Stimulated activated naive CD4-positive, alpha-beta T cell (primary cell): ENCODE measurements at regions not wholly inside any gene's neighbourhood (a gene's known extent, or its start where the extent isn't known, plus 50 kb on each side); places are given as distances from the start of the nearest gene placed in this dataset.

Source experiments
- DNase-seq, 6 experiments: peaks; one replicate each; lab custom pipeline; 2025; lab: John Stamatoyannopoulos, UW

GRCh38 chr2:60158262-60158661, 395.2 kb downstream of the BCL11A start:
- DNase-seq, result no peak

DNA sequence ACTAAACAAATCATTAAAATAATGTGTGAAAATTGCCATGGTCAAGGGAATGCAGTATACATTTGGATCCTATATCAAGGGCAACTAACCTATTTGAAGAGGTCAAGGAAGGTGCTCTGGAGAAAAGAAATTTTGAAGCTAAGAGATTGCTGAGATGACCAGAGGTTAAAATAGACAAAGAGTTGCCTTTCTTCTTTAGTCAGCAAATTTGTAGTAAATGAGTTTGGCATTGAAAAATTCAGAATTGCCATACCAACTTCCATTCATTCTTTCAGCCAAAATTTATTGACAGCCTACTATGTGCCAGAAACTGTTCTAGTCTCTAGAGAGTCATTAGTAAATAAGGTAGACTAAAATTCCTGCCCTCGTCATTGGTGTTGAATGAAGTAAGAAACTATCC, 396.2 kb downstream of the BCL11A start:
- no peak for DNase-seq

GRCh38 chr2:60154142-60154541, 399.3 kb downstream of the BCL11A start:
- DNase-seq, result no peak

GRCh38 chr2:60152226-60152833, 401.1 kb downstream of the BCL11A start:
- peak in 2 of 6 experiments; percentile 7 to 33 for DNase-seq

GRCh38 chr2:60149176-60149575, 404.3 kb downstream of the BCL11A start:
- no peak for DNase-seq

- DNase-seq, result no peak
These were observed 404.7 kb downstream of the BCL11A start for GRCh38 chr2:60148716-60149115.

GRCh38 chr2:60140185-60140584, 413.3 kb downstream of the BCL11A start:
- DNase-seq, result no peak

- no peak for DNase-seq
These were observed 416.5 kb downstream of the BCL11A start for GRCh38 chr2:60136913-60137312.

- no peak for DNase-seq
These were observed 426.3 kb downstream of the BCL11A start for GRCh38 chr2:60127191-60127590.

GRCh38 chr2:60125611-60126426, 427.6 kb downstream of the BCL11A start:
- DNase-seq, result no peak

DNA sequence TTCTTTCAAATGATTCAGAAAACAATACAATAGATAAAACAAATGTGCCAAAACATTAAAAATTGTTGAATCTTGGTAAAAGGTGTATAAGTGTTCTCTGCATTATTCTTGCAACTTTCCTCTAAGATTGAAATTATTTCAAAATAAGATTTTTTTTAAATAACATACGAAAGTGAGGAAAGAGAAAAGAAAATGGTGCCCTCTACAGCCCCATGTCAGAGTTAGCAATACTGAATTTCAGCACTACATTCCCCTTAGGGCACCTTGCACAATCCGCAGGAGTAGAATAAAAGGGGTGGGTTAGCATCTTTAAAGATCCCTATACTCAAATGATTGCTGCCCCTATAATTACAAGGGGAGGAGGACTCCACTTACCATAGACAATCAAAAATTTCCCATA, 433.7 kb downstream of the BCL11A start:
- no peak for DNase-seq

DNA sequence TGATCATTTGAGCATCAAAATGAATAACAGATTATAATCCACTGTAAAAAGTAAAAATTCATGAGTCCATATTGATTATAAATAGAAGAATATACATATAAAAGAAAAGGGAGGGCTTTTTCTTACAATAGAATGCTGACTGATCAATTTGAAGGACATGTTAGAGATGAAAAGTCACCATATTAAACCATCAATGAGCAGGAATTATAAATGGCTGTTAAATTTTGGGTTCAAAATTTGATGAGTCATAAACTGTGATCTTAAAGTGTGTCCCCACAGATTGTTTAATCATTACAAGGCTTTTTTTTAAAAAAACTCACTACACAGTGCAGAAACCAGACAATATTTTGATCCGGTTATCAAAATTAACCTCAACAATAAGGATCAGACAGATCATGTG, 434.5 kb downstream of the BCL11A start:
- DNase-seq, result no peak

- no peak for DNase-seq
These were observed 435.4 kb downstream of the BCL11A start for GRCh38 chr2:60118061-60118460.

DNA sequence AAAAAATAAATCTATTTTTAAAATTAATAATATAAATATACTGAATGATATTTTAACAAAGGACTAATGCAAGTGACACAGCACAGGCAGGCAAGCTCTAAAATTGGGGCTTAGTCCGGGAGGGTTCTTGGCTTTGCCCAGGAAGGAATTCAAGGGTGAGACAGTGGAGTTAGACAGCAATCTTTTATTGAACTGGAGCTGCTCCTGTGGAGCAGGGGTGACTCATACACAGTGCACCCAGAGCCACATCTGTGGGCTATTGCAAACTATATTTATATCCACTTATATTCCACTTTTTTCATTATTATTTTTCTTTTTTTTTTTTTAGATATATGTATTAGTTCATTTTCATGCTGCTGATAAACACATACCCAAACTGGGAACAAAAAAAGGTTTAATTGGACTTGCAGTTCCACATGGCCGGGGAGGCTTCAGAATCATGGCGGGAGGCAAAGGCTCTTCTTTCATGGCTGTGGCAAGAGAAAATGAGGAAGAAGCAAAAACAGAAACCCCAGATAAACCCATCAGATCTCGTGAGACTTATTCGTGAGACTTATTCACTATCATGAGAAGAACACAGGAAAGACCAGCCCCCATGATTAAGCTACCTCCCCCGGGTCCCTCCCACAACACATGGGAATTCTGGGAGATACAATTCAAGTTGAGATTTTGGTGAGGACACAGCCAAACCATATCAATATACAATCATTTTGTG, 437.1 kb downstream of the BCL11A start:
- no peak for DNase-seq

DNA sequence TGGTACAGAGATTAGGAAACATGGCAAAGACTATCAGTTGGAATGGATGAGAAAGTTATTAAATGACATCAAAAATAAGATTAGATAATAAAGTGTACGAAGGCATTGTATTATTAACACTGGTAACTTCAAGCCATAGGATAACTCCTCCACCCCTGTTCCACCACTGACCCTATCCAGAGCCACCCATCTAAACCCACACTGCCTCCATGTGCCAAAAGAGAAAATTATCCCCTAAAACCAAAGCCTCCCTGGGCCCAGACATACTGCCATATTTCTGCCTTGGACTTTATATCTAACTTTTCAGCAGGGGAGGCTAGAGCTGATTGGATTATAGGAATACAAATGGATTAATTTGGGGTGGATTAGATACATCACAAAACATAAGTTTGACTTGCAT, 443.7 kb downstream of the BCL11A start:
- DNase-seq, result no peak

- no peak for DNase-seq
These were observed 446.5 kb downstream of the BCL11A start for GRCh38 chr2:60106836-60107529.

DNA sequence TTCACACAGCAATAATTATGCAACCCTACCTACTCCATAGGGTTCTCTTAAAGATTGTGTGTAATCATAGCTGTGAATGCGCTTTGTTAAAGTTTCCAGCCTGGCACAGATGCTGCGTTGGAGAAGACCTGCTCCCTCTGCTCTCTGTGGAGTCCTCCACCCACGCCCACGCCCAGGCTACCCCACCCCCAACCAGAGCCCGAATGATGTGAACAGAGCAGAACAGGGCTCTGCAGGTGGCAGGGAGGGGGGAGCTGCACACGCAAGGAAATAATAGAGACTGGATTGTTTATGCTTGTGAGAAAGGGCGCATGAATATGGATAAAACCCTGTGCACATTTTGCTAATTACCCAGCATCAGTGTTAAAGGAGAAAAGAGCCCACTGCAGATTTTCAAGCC, 447.5 kb downstream of the BCL11A start:
- no peak for DNase-seq

- DNase-seq, result peak in 1 of 6 experiments; percentile 10
These were observed 448.6 kb downstream of the BCL11A start for GRCh38 chr2:60104514-60105505.

DNA sequence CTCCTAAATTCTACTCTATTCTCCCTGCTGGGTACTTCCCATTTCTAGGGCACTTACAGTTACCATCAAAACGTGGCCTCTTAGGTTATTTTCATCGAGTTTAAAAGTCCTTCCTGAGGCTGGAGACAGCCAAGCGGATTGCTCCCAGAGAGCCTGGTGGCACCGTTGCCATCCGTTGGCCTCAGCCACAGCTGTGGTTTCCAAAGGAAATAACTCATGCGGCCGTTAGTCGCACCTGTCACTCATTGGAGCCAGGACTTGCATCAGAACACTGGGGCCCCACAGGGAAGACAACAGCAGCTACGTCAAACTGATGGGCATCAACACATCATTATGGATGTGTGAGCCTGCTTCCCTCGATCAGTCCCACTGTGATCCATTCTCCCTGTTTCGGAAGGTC, 453.4 kb downstream of the BCL11A start:
- no peak for DNase-seq

GRCh38 chr2:60098996-60099395, 454.5 kb downstream of the BCL11A start:
- no peak for DNase-seq

DNA sequence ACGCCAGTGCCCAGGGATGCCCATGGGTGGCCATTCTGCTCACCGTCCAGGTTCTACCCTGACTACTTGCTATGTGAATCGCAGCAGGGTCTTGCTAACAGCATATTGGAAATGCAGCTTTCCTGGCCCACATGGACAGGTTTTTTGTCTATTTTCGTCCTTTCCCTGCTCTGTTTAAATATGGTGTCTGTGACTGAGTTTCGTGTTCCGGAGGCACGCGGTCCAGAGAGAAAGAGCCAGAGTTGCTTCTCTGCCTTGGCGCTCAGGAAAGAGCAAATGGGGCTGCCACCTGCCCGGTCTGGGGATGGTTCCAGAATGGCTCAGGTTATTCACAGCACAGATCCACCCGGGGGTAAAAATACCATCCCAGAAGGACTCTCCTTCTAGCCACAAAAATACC, 456.2 kb downstream of the BCL11A start:
- no peak for DNase-seq
